Stimulated activated naive CD4-positive, alpha-beta T cell (primary cell): ENCODE measurements at regions not wholly inside any gene's neighbourhood (a gene's known extent, or its start where the extent isn't known, plus 50 kb on each side); places are given as distances from the start of the nearest gene placed in this dataset.
"Not testable (repeated sequence)": the region's sequence is repeated elsewhere in the genome, so short reads cannot be mapped to it uniquely, and the experiment has no call there.

Source experiments
- DNase-seq, 6 experiments: peaks; one replicate each; lab custom pipeline; 2025; lab: John Stamatoyannopoulos, UW

DNA sequence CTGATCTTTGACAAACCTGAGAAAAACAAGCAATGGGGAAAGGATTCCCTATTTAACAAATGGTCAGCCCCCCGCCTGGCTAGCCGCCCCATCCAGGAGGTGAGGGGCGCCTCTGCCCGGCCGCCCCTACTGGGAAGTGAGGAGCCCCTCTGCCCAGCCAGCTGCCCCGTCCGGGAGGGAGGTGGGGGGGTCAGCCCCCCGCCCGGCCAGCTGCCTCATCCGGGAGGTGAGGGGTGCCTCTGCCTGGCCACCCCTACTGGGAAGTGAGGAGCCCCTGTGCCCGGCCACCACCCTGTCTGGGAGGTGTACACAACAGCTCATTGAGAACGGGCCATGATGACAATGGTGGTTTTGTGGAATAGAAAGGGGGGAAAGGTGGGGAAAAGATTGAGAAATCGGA lies 717.1 kb downstream of the COL12A1 start:
- not testable (repeated sequence) for DNase-seq

GRCh38 chr6:74482180-74482579 lies 723.7 kb downstream of the COL12A1 start:
- no peak for DNase-seq

GRCh38 chr6:74480561-74480960 lies 725.3 kb downstream of the COL12A1 start:
- no peak for DNase-seq

- DNase-seq = no peak
Observed at GRCh38 chr6:74479960-74480359, 725.9 kb downstream of the COL12A1 start.

- DNase-seq = no peak
Observed at GRCh38 chr6:74479420-74479819, 726.4 kb downstream of the COL12A1 start.

DNA sequence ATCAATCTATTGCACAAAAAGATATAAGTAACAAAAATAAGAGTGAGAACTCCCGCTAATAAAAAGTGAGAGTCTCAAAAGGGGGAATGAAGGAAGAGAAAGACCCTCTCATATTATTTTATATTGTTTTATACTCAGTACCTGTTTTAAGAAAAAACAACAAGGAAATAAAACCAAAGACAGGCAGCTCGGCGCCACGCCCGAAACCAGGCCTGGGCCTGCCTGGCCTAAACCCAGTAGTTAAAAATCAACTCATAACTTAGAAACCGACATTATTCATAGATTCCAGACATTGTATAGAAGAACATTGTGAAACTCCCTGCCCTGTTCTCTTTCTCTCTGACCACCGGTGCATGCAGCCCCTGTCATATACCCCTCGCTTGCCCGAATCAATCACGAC lies 731.8 kb downstream of the COL12A1 start:
- not testable (repeated sequence) for DNase-seq

- DNase-seq = not testable (repeated sequence)
Observed at GRCh38 chr6:74468552-74468951, 737.3 kb downstream of the COL12A1 start.

DNA sequence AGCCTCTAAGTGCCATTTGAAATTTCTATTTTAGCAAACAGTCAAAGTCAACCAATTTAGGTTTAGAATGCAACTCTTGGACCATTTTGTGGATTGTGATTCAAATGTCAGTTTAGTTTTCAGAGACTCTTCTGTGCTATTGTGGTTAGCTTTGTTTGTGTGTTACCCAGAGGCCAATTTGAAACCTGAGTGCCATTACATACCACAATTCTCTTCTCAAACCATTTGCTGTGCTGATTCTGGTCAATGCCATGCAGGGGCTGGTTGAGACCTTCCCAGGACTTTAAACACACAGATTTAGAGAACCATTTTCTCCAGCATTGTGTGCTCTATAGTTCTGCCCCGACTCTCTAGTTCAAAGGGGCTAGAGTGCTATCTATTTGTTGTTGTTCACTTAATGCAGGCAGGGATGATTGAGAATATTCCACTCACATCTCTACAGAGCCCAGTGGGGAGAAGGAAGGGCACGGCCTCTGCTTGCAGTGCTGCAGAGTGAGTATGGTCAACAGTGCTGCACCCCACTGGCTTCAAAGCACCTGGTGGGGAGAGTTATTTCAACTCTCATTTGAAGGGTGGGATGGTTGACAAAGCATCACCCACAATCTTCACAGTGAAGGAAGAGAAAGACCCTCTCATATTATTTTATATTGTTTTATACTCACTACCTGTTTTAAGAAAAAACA lies 738.2 kb downstream of the COL12A1 start:
- no peak for DNase-seq

DNA sequence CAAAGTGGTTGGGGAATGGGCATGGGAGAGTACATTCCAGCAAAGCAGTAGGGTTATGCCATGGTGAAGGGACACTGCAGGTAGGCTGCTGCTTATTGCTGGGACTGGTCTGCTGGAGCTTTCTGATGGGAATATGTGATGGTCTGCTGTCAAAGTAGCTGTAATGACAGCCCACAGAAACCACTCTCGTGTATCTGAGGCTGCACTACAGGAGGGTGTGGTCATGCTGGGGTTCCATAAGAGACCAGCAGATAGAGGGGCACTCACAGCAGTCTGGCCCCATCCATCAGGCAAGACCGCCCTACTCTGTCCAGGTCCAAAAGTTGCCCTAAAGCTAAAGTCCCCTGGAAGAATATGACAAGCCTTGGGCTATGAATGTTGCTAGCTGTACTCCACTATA lies 739.3 kb downstream of the COL12A1 start:
- no peak for DNase-seq

GRCh38 chr6:74459260-74459659 lies 746.6 kb downstream of the COL12A1 start:
- DNase-seq = no peak

DNA sequence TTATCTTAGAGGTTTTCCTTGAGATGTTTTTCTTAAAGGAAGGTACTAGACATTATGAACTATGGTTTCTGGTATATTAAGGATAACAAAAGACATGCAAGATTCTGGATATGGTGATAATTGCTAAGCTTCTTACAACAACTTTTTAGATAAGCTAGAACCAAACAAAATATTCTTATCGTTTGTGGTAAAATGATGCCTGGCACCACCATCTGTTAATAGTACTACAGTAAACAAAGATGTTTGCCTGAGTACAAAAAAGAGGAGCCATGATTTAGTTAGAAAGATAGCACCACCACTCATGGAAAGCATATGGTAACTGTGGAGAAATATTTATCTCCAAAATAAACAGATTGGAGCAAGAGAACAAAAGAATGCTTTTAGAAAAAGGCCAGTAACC lies 747.3 kb downstream of the COL12A1 start:
- DNase-seq = no peak

DNA sequence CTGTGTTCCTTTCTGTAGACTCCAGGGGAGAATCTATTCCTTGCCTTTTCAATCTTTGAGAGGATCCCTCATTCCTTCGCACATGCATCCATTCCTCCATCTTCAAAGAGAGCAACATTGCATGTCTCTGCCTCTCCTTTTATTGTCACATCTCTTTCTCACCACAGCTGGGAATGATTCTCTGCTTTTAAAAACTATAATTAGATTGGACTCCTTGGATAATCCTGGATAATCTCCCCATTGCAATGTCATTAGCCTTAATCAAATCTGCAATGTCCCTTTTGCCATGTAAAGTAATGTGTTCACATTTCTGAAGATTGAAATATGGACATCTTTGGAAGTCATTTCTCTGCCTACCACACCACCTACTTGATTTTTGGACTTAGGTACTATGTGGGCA lies 750.1 kb downstream of the COL12A1 start:
- no peak for DNase-seq

- no peak for DNase-seq
Observed at GRCh38 chr6:74451953-74452352, 753.9 kb downstream of the COL12A1 start.

DNA sequence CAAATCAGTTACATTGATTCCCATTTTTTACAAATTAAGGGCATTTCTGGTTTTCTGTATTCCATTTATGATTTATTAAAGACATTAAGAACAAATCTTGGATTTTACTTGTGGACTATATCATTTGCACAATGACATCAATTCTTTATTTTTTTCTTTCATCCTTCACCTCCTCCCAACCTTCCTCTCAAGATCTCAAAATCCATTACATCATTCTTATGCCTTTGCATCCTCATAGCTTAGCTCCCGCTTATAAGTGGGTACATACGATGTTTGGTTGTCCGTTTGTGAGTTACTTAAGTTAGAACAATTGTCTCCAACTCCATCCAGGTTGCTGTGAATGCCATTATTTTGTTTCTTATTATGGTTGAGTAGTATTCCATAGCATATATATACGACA lies 752.8 kb downstream of the CD109 start:
- DNase-seq = no peak

GRCh38 chr6:74447013-74447412 lies 751.0 kb downstream of the CD109 start:
- no peak for DNase-seq

- DNase-seq = no peak
Observed at GRCh38 chr6:74439123-74439811, 743.3 kb downstream of the CD109 start.

- not testable (repeated sequence) for DNase-seq
Observed at GRCh38 chr6:74438395-74438794, 742.4 kb downstream of the CD109 start.

GRCh38 chr6:74434171-74434570 lies 738.2 kb downstream of the CD109 start:
- no peak for DNase-seq

GRCh38 chr6:74431873-74432580 lies 736.0 kb downstream of the CD109 start:
- no peak for DNase-seq

GRCh38 chr6:74420221-74420620 lies 724.2 kb downstream of the CD109 start:
- DNase-seq = no peak

- DNase-seq = no peak
Observed at GRCh38 chr6:74415056-74415455, 719.1 kb downstream of the CD109 start.

DNA sequence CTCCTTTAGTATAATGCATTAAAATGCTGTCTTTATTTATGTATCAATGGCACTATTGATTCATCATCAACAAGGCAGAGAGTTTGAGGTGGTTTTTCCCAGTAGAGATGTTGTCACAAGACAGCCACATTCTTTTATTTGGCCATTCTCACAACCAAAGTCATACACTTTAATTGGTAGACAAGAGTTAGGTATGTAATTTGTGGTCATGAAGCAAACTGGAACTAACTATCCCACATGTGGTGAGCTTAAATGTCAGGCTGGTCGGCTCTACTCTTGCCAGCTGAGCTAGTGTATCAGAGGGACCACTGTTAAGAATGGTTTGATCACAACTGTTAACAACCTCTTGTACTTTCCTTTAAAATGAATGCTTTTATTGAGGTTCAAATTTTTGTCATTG lies 714.6 kb downstream of the CD109 start:
- no peak for DNase-seq

GRCh38 chr6:74409447-74409846 lies 713.4 kb downstream of the CD109 start:
- no peak for DNase-seq
